ENCODE measurements at regions not wholly inside any gene's neighbourhood (a gene's known extent, or its start where the extent isn't known, plus 50 kb on each side); places are given as distances from the start of the nearest gene placed in this dataset.
"Not testable (repeated sequence)": the region's sequence is repeated elsewhere in the genome, so short reads cannot be mapped to it uniquely, and the experiment has no call there.

DNA sequence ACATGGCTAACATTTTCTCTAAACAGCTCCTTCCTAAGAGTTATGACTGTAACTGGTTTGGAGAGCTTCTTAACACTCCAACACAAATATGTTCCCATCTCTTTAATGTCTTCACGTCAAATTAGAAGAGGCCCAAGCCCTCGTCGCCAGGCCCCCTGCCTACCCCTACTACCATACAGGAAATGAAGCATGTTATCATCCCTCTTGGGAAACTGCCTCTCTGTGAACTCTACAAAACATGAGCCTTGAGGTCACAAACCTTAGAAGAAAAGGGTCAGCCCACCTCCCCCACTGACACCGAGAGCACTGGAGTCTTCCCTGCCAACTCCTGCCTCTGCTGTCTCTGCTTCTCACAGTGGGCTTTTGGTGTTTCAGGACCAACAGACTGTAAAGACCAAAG lies 243.1 kb upstream of the STT3B start:
- DNase-seq (ENCODE audit: low read depth) = no peak

DNA sequence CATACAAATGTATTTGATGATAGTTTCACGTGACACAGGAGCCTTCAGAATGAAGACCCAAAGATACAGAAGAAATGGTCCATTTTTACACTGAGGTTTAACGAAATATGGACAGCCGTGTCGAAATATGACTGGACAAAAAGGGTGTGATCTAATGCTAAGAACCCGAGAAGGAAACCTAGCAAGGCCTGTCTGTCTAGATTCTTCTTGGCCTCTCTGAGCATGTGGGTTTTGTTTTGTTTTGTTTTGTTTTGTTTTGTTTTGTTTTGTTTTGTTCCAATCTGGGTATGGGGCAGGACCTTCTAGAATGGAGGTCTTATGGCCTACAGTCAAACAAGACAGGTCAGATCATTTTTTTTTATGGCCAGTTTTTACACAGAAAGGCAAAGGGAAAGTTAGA lies 242.7 kb upstream of the STT3B start:
- no peak for DNase-seq (ENCODE audit: low read depth)

DNA sequence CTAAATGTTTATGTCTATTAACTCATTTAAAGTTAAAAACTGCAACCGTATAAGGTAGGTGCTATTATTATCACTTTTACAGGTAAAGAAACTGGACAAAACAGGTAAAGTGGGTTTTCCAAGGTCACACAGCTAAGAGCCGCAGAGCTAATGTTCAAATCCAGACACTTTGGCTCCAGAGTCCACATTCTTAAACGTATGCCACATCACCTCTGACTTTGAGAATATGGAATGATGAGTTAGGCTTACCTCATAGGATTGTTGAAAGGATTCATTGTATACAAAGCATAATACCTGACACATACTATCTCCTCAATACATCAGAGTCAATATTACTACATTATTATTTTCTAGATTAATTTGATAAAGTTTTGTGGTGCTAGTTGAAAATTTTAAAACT lies 240.9 kb upstream of the STT3B start:
- DNase-seq (ENCODE audit: low read depth) = no peak

DNA sequence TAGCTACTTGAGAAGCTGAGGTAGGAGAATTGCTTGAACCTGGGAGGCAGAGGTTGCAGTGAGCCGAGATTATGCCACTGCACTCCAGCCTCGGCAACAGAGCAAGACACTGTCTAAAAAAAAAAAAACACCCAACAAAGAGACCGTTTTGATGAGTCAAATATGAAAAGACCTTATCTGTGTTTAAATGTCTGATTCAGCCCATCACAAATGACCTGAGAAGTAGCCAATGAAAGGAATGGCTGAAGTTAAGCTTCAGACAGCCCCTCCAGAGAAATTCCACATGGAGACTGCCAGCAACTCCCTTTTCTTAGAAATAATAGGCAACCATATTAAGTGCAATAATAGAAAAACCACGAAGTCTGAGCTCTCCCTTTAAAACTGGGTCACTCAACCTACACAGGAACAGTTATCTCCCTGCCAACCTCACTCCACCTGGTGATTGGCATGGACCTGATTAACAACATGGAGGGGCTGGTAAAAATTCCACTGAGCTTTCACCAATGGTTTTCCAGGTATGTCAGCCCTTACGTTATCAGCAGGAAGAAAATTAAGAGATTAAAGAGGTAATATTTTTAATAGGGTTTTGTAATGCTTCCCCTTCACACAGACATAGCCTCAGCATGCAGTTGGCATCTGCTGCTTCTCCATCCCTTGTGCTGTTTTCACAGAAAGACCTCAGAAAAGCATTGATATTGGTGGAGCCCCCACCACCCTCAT lies 238.1 kb upstream of the STT3B start:
- DNase-seq (ENCODE audit: low read depth) = no peak

DNA sequence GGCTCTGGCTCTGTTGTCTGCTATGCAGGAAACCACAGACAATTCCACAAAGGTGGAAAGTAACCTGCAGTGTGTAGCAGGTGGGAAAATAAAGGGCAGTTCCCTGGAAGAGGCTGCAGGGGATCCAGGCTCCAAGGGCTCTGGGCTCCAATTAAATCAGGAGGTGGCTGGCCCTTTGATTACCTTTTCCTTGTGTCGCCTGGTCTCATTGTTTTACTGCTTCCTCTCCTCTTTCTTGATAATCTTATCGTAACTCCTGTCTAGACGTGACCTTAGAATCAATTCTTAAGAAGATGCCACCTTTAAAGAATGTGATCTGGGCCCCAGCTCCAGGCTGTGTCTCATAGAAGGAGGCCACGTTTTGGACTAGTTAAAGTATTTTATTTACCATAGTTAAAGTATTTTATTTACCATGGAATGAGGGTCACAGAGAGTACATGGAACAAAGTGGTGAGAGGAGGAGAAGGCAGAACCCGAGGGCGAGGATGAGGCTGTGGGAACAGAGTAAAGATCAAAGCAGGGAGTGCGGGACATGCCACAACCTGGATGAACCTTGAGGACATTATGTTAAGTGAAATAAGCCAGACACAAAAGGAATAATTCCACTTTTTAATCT lies 237.5 kb upstream of the STT3B start:
- no peak for DNase-seq (ENCODE audit: low read depth)

DNA sequence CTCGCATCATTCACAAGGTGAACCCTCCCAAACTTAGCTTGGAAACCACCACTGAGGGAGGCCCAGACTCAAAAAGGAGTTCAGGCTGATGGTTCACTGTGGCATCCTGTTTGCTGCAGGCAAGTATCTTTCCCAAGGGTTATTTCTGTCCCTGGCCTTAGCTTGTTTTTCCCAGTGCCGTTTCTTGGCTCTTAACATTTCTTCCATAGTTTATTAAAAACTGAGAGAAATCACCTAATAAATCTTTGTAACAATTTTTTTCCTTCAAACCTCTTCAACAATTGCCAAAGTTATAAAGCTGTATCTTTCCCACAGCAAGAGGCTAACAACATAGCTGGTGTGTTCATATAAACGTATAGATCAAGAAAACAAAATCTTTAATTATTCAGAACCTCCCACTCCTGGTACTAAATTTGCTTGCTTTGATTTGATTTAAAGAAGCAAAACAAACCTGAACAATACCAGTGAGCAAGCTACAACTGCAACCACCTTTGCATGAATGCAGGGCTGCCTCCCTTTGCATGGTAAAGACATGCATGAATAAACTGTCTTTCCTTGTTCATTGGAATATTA lies 234.9 kb upstream of the STT3B start:
- DNase-seq (ENCODE audit: low read depth) = no peak

DNA sequence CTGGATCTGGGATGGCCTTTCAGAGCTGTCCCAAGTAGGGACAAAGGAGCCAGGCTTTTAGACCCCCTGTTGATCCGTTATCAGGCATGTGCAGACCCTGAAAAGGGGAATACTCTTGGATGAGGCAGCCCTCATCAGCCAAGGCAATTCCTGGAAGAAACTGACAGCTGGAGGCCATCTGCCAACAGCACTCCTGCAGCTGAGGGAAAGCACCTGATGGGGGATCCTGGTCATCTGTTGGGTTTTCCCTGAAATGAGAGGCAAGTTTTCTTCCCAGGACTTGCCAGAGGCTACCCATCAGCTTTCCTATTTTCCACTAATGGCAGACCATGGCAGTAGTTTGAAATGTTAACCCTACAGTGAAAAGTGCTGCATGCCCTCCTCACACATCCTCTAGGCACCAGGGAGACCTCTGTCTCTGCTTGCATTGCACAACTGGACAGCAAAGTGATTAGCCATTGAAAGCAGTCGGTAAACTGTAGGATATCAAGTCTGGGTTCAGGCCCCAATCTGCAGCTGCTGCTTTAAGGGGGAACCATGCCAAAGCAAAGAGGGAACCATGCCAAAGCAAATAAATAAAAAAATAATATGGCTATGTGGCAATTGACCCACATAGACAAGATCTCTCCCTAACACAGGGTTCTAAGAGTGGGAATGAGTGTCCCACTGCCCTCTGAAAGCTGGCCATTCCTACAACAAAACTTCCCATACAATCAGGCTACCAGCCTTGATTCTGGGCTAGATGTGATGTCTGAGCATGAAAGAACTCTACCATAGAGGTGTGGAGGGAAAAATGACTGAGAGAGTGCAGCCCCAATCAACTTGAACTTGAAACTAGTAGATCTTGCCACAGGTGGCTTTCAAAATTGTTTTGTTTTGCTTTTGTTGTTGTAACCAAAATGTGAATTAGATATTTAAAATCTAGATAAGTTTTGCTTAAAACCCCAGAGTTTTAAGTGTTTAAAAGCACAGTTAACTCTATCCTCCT lies 232.0 kb upstream of the STT3B start:
- DNase-seq (ENCODE audit: low read depth) = no peak

DNA sequence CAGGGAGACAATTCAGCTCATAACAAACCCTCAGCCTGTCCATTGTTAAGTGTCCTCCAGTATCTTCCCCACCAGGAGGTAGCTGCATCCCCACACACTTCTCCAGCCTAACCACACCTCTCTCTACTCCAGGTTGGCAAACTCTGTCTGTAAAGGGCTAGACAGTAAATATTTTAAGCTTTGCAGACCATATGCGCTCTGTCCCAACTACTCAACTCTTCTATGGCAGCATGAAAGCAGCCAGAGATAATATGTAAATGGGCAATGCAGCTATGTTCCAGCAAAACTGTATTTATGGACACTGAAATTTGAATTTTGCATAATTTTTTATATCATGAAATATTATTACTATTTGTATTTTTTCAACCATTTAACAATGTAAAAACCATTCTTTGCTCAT lies 230.4 kb upstream of the STT3B start:
- no peak for DNase-seq (ENCODE audit: low read depth)

DNA sequence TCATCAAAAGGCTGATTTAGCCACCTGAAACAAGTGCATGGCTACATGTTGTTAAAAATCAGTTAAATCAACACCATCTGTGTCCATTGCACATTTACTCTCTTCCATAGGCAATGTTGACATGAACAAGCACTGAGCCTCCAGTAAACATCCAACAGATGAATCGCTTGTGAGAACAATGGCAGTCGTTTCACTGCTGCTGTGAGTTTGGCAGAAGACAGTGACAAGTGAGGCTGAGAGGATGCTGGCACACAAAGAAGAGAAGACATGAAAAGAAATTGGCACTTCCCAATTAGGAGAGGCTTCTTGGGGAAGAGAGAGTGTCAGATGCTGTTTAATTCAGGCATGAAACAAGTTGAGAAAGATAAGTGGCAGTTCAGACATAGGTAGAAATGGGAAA lies 227.4 kb upstream of the STT3B start:
- no peak for DNase-seq (ENCODE audit: low read depth)

DNA sequence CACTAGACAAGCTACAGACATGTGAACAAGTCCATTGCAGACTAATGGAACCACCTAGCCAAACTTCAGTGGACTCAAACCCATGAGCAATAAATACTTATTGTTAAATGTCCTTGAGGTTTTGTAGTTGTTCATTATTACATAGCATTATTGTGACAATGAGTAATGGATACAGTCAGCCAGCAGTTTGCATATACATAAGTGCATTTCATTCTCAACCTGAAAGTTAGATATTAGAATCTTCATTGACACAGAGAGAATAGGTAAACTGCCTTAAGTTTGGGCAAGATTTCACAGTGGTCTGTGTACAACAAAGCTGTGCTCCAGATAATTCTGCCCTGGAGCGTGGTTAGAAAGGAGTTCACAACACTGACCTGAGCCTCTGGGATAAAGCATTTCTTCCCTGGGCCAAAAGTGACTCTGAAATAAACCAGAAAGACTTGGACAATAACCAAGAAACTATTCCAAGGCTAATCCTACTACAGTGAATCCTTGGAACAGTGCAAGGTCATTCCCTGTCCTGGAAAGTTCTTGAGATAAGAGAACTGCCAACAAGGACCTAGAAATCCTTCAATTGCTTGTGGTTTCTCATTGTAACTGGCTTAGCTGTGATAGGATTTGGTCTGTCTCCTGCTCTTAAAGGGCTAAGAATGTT lies 225.5 kb upstream of the STT3B start:
- DNase-seq (ENCODE audit: low read depth) = no peak

DNA sequence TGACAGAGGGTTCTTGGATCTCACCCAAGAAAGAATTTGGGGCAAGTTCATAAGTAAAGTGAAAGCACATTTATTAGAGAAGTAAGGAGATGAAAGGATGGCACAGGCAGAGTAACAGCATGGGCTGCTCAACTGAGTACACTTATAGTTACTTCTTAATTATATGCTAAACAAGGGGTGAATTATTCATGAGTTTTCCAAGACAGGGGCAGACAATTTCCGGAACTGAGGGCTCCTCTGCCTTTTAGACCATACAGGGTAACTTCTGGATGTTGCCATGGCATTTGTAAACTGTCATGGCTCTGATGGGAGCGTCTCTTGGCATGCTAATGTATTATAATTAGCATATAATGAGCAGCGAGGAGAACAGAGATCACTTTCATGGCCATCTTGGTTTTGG lies 221.2 kb upstream of the STT3B start:
- DNase-seq (ENCODE audit: low read depth) = no peak

DNA sequence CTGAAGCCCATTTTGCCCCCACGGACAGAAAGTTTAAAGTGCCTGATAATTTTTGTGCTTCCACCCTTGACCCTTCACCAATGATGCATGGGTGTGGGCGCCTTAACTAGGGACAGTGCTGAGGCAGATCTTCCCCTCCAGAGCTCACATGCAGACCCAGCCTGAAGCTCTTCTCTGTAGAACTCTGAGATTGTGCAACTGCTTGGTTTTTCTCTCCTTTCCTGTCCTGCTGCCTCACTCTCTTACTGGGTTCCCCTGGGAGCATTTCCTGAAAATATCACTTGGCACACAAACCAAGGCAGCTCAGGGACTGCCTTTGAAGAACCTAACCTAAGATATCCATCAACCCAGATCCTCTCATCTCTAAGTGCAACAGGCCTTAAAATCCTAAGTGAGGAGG lies 220.3 kb upstream of the STT3B start:
- no peak for DNase-seq (ENCODE audit: low read depth)

DNA sequence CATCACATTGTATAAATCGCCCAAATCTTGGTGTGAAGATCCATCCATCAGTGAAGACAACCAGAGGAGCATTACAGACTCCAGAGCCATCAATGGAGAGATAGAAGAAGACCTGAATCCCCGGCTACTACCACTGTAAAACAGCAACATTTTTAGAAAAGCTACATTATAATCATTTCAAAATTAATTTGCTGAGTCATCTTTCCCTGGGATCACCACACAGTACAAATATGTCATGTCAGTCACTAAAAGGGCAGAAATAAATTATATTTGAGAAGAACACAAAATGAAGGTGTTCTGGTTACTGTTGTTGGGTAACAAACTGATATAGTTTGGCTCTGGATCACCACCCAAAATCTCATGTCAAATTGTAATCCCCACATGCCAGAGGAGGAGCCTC lies 218.5 kb upstream of the STT3B start:
- no peak for DNase-seq (ENCODE audit: low read depth)

DNA sequence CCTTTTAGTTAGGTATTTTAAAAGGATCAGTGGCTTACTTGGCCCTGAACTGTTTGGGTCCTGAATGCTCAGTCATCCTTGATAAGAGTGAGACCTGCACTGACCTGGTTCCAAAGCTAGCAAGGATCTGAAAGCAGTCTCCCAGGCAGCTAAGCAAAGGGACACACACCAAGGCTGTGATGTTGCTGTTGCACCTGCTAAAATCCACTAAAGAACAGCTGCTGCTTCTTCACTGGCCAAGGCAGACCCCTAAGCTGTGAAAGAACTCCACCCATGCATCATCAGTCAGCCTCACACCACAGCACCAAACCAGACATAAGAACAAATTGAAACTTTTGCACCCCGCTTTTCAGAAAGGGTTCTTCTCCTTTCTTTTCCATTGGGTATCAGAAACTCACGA lies 213.4 kb upstream of the STT3B start:
- no peak for DNase-seq (ENCODE audit: low read depth)

DNA sequence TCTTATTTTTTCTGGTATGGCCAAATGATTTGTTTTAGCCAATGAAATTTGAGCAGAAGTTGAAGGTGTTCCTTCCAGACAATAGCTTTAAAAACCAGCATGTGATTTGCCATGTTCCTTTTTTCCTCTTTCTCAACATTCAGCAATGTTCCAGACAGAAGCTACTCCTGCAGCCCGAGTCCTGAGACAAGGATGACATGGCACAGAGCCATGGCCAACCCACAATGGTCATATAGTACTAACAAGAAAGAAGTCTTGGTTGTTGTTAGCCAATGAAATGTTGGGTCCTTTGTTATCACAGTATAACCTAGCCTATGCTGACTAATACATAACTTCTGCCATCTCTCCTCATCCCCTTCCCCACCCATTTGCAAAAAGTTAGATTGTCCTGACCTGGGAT lies 211.1 kb upstream of the STT3B start:
- no peak for DNase-seq (ENCODE audit: low read depth)

DNA sequence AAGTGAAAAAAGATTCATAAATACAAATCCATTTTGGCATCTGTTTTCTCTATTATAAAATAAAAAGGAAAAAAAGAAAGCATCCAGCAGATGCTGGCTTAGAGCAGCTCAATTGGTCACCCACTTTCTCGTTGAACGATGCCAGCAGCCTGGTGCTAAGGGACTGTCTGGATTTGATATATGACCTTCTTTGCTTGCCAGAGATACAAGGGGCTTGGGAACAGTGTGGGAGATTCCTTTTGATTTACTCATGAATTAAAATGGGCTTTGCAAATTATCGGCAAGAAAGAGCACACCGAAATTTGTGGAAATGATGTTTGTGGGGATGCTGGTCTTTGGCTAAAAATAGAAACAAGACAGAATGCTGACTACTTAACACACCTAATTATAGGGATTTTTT lies 210.3 kb upstream of the STT3B start:
- DNase-seq (ENCODE audit: low read depth) = no peak

DNA sequence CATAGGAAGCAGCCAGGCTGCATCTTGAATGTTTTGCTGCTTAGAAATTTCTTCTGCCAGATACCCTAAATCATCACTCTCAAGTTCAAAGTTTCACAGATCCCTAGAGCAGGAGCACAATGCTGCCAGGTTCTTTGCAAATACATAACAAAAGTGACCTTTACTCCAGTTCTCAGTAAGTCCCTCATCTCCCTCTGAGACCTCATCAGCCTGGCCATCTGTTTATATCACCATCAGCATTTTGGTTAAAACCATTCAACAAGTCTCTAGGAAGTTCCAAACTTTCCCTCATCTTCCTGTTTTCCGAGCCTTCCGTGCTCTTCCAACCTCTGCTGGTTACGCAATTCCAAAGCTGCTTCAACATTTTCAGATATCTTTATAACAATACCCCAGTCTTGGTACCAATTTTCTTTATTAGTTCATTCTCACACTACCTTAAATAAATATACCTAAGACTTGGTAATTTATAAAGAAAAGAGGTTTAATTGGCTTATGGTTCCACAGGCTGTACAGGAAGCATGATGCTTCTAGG lies 204.8 kb upstream of the STT3B start:
- not testable (repeated sequence) for DNase-seq (ENCODE audit: low read depth)

DNA sequence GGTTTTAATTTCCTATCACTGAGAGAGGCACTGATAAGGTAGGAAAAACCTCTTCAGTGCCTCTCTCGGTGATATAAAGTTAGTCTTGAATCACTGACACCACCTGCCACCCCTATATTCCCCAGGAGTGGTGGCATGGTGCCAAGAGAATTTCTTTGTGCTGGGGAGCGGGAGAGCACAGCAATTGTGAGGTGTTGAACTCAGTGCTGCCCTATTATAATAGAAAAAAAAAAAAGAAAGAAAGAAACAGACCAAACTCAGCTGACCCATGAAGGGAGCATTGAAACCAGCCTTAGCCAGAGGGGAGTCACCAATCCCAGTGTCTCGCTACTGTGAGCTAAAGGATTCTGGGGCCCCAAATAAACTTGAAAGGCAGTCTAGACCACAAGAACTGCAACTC lies 201.4 kb upstream of the STT3B start:
- no peak for DNase-seq (ENCODE audit: low read depth)

DNA sequence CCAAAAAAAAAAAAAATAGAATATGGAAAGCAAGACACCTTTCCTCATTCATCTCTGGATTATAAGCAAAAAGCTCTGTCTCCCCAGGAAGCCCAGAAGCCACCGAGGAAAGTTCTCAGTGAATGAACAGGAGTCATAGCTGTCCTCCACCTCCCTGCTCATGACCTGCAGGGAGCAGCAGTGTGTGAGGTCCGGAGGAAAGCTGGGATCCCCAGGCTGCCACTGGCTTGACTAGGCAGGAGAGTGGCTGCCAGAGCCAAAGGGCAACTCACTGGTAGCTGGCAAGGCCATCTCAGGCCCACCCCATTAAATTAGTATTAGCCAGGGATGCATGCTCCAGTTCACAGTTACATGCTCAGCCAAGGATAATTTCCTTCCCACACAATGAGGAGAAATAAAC lies 191.6 kb upstream of the STT3B start:
- DNase-seq (ENCODE audit: low read depth) = no peak

DNA sequence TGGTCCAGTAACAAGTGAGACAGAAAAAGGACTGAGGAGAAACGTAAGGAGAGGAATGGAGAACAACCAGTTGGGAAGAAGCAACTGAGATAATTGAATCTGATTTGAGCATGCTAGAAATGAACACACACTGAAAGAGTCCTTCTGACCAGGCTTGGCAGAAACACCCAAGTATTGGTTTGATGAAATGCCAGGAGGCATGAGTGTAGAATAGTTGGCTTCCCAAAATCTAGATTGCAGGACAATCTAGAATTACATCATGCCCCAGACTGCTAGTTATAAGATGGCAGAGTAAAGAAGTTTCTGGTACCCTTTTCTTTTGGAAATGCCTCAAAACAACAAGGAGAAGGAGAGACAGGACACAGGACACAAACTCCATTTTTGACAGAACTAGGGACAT lies 189.7 kb upstream of the STT3B start:
- no peak for DNase-seq (ENCODE audit: low read depth)

DNA sequence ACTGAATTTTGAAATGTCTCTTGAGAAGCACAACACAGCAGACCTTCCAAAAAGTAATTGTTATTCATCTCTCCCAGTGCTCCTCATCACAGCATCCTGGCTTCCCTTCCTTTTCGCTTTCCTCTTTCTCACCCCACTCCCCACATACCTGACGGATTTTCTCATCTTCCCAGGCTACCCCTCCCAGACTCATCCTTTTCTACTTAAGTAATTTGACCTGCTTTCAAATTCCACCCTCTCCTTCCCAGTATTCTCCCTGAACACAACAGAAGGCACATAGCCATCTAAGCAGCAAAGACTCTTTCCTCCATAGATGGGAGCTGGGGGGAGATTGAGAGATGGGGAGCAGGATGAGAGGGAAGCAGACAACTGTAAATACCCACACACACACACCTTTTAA lies 187.1 kb upstream of the STT3B start:
- DNase-seq (ENCODE audit: low read depth) = no peak

DNA sequence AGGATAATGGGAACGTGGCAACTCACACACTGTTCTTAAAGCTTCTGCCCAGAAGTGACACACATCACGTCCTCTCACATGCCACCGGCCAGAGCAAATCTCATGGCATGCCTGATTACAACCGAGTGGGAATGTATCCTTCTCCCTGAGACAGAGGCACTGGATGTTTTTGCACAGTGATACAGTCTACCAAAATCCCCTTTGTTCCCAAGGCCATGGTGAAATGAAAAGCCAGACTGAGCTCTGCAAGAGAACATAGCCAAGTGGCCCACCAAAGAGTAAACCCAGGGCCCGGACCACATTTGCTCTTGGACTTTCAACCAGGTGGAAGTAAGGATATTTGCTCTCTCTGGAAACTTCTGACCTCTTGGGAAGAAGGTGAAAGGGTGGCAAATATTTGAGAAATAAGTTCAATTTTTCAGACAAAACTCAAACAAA lies 186.2 kb upstream of the STT3B start:
- no peak for DNase-seq (ENCODE audit: low read depth)
